ENCODE measurements at regions not wholly inside any gene's neighbourhood (a gene's known extent, or its start where the extent isn't known, plus 50 kb on each side); places are given as distances from the start of the nearest gene placed in this dataset.

DNA sequence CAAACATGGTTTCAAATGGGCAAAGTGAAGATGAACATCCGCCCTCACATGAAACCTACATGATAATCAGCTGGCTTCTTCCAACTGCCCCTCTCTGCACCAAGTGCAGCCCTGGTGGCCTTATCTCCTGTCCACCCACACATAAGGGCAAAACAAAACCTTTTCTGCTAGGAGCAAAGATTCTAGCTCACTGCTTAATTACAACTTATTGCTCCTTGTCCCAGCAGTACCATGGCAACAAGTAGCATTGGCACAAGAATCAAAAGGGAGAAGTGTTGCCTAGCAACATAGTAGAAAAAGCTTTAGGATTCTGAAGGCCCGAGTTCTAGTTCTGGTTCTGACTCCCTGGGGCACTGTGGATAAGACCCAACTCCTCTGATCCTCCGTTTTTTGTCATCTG lies 68.7 kb upstream of the BMAL1 start:
- peaks cover 11% of the 10 kb centered on the region for H3K27me3 ChIP-seq (ENCODE audit: low read depth)
- no peak for DNase-seq
- H3K9me3 ChIP-seq (replicated peaks): no peaks in the 10 kb centered on the region
- TF ChIP-seq, protein P1, sequence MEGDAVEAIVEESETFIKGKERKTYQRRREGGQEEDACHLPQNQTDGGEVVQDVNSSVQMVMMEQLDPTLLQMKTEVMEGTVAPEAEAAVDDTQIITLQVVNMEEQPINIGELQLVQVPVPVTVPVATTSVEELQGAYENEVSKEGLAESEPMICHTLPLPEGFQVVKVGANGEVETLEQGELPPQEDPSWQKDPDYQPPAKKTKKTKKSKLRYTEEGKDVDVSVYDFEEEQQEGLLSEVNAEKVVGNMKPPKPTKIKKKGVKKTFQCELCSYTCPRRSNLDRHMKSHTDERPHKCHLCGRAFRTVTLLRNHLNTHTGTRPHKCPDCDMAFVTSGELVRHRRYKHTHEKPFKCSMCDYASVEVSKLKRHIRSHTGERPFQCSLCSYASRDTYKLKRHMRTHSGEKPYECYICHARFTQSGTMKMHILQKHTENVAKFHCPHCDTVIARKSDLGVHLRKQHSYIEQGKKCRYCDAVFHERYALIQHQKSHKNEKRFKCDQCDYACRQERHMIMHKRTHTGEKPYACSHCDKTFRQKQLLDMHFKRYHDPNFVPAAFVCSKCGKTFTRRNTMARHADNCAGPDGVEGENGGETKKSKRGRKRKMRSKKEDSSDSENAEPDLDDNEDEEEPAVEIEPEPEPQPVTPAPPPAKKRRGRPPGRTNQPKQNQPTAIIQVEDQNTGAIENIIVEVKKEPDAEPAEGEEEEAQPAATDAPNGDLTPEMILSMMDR (IDR thresholded peaks at IDR 0.05; ENCODE audit: borderline replicate concordance): no peak
- H3K36me3 ChIP-seq: no peaks in the 10 kb centered on the region
- H3K27ac ChIP-seq (replicated peaks): no peak overlapping the region
- peaks cover 13% of the 10 kb centered on the region for H3K4me1 ChIP-seq
- intact Hi-C loops (cut with micrococcal nuclease): no loop called here
- H3K4me3 ChIP-seq: no peak overlapping the region

DNA sequence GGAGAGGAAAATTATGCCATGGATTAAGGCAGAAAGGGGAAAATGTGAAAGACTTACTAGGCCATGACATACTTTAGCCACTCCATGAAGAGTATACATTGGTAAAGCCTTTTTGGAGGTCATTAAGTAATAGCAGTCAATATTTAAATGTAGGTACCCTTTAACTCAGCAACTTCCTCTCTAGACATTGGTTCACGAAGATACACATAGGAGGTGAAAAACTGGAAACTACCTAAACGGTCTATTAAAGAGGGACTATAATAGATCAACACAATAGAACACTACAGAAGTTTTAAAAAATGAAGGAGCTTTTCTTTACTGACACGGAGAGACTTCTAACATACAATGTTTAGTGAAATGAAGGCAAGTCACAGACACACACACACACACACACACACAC lies 68.2 kb upstream of the BMAL1 start:
- peaks cover 13% of the 10 kb centered on the region for H3K4me1 ChIP-seq
- H3K36me3 ChIP-seq: no peaks in the 10 kb centered on the region
- peaks cover 11% of the 10 kb centered on the region for H3K27me3 ChIP-seq (ENCODE audit: low read depth)
- H3K4me3 ChIP-seq: no peak overlapping the region
- no peak overlapping the region for H3K27ac ChIP-seq (replicated peaks)
- intact Hi-C loops (cut with micrococcal nuclease): no loop called here
- TF ChIP-seq, protein P1 (IDR thresholded peaks at IDR 0.05; ENCODE audit: borderline replicate concordance): no peak
- DNase-seq: no peak
- no peaks in the 10 kb centered on the region for H3K9me3 ChIP-seq (replicated peaks)

DNA sequence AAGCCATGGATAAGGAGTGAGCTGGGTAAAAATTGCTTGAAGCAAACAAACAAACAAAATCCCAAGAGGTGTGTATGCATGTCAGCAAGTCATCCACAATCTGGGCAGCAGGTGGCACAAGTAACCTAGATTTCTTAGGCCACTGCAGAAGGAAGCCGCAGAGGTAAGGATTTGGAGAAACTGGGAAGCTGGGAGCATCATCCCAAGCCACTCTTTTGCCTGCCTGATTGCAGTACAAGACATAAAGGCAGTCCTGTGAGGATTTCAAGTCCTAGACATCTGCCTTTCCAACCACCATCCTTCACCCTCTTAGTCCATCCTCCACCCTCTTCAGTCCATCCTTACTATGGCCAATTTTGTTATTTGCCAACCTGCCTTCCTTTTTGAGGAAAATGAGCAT lies 67.2 kb upstream of the BMAL1 start:
- intact Hi-C loops (cut with micrococcal nuclease): loop anchor here (2.0 kb wide), 1 partner anchor 124 kb away; no protein-coding TSS in a partner anchor
- H3K4me3 ChIP-seq: no peak overlapping the region
- DNase-seq: peak; percentile 42
- peaks cover 13% of the 10 kb centered on the region for H3K4me1 ChIP-seq
- TF ChIP-seq, protein P1 (IDR thresholded peaks at IDR 0.05; ENCODE audit: borderline replicate concordance): peak; percentile 72
- H3K36me3 ChIP-seq: no peaks in the 10 kb centered on the region
- H3K27ac ChIP-seq (replicated peaks): no peak overlapping the region
- no peaks in the 10 kb centered on the region for H3K9me3 ChIP-seq (replicated peaks)
- peaks cover 11% of the 10 kb centered on the region for H3K27me3 ChIP-seq (ENCODE audit: low read depth)

DNA sequence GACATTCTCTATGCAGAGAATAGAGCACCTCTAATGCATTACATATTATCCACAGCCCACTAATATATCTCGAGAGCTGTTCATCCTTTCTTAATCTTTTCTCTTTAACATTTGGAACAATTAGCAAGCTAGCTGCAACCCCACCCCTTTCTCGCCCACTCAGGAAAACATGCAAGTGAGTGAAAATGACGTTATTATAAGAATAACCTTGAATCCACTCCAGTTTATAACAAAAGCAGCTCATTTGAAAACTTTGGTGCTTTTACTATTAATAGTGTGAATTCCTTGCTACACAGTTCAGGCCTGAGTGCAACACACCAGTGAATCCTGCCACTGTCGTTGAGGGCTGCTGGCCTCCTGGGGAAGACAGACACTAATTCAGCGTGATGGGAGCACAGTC lies 63.3 kb upstream of the BMAL1 start:
- H3K27me3 ChIP-seq (ENCODE audit: low read depth): peaks cover 16% of the 10 kb centered on the region
- DNase-seq: no peak
- TF ChIP-seq, protein P1 (IDR thresholded peaks at IDR 0.05; ENCODE audit: borderline replicate concordance): no peak
- H3K4me3 ChIP-seq: no peak overlapping the region
- no peaks in the 10 kb centered on the region for H3K36me3 ChIP-seq
- intact Hi-C loops (cut with micrococcal nuclease): no loop called here
- H3K4me1 ChIP-seq: no peaks in the 10 kb centered on the region
- H3K27ac ChIP-seq (replicated peaks): no peak overlapping the region
- no peaks in the 10 kb centered on the region for H3K9me3 ChIP-seq (replicated peaks)

DNA sequence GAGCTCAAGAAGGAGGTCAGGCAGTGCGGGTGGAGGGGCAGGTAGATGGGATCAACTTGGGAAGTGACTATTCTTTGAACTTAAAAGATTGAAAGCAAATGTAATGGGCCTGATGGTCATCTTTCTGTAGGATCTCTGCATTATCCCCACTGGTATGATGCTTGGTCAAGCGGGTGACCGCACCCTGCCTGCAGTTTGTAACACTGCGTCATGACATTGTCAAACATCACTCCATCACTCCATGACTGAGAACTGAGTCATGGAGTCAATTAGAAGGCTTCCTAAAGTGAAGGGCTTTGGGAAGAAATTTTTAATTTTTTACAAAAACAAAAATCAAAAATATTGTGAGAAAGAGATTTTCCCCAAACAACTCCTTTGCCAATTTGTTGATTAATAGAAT lies 62.4 kb upstream of the BMAL1 start:
- intact Hi-C loops (cut with micrococcal nuclease): no loop called here
- H3K36me3 ChIP-seq: no peaks in the 10 kb centered on the region
- no peak for DNase-seq
- no peak overlapping the region for H3K27ac ChIP-seq (replicated peaks)
- peaks cover 16% of the 10 kb centered on the region for H3K27me3 ChIP-seq (ENCODE audit: low read depth)
- no peaks in the 10 kb centered on the region for H3K4me1 ChIP-seq
- TF ChIP-seq, protein P1 (IDR thresholded peaks at IDR 0.05; ENCODE audit: borderline replicate concordance): no peak
- no peaks in the 10 kb centered on the region for H3K9me3 ChIP-seq (replicated peaks)
- no peak overlapping the region for H3K4me3 ChIP-seq

Measured in left ventricle myocardium inferior (tissue), 1 donor.